ENCODE measurements at regions not wholly inside any gene's neighbourhood (a gene's known extent, or its start where the extent isn't known, plus 50 kb on each side); places are given as distances from the start of the nearest gene placed in this dataset.

GRCh38 chr17:64747938-64748540 lies 85.9 kb upstream of the SMURF2 start:
- TF ChIP-seq POLR2A (IDR thresholded peaks at IDR 0.05): no peak
- TF ChIP-seq POLR2AphosphoS5 (IDR thresholded peaks at IDR 0.05): no peak
- no peak for TF ChIP-seq EP300 (IDR thresholded peaks at IDR 0.05; ENCODE audit: low read depth)
